ENCODE measurements at regions not wholly inside any gene's neighbourhood (a gene's known extent, or its start where the extent isn't known, plus 50 kb on each side); places are given as distances from the start of the nearest gene placed in this dataset.

- TF ChIP-seq CTCF (IDR thresholded peaks at IDR 0.05; ENCODE audit: poor library complexity): no peak
- TF ChIP-seq EZH2 (IDR thresholded peaks at IDR 0.05; ENCODE audit: borderline replicate concordance): no peak
- TF ChIP-seq EZH2phosphoT487 (IDR thresholded peaks at IDR 0.05; ENCODE audit: low read depth, severe bottlenecking, unreplicated experiment): no peak
Observed at GRCh38 chr14:104267895-104268294, 129.5 kb downstream of the KIF26A start.
